ENCODE measurements at regions not wholly inside any gene's neighbourhood (a gene's known extent, or its start where the extent isn't known, plus 50 kb on each side); places are given as distances from the start of the nearest gene placed in this dataset.
A peak's percentile ranks its signal among the peaks of the same experiment; 100 is the strongest.

DNA sequence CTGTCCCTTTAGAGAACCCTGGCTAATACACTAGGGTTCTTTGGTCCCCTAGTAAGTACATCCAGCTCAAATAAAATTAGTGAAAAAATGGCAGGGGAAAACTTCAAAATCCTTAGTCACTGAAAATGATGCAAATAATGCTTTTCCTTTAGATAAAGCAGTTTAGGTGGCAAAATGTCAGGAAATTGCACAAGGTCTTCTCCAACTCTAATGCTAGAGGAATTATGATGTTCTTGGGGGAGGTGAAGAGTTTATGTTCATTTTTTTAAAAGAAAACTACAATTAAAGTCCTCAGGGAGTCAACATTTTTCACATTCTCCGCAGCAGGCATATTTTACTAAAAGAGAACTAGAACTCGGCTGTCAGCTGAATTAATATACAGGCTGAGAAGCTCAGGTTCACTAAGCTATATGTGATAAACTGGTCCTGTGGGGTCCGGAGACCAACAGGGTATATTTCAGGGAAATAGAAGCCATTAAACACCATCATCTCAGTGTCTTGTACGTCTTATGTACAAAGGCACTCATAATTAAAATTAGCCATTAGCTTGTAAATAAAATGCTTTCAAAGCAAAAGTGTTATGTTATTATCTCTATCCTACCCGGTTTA is 1164.7 kb upstream of the AUTS2 start:
- DNase-seq (ENCODE audit: low read depth) = peak; percentile 31

DNA sequence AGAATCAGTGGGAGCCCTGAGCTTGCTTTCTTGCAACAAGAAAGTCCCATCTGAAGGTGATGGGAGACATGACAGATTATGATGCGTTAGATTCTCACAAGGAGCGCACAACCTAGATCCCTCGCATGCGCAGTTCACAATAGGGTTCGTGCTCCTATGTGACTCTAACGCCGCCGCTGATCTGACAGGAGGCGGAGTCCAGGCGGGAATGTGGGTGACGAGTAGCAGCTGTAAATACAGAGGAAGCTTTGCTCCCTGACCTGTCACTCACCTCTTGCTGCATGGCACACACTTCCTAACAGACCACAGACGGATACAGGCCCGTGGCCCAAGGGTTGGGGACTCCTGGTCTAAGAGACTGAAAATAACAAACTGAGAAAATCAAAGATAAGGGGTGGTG is 1163.4 kb upstream of the AUTS2 start:
- DNase-seq (ENCODE audit: low read depth) = no peak

DNA sequence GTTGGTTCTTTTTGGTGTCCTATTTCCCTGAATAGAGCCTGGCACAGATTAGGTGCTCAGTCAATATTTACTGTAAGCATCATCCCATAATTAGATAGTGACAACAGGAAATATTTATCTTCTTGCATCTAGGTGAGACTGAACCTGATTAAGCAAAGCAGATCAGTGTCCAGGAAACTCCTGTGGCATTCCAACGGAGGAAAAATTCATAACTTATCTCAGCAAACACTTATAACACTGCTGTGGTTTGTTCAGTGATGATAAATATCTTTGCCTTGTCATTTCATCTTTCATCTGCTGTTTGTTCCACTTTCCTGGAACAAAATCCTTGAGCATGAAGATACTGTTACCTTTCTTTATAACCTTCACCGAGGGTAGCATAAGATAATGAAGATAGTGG is 1160.3 kb upstream of the AUTS2 start:
- no peak for DNase-seq (ENCODE audit: low read depth)

DNA sequence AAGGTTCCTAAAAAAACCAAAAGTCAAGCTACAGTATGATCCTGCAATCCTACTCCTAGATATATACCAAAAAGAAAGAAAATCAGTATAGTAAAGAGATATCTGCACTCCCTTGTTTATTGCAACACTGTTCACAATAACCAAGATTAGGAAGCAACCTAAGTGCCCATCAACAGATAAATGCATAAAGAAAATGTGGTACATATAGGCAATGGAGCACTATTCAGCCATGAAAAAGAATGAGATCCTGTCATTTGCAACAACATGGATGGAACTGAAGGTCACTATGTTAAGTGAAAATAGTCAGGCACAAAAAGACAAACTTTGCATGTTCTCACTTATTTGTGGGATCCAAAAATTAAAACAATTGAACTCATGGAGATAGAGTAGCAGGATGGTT is 1159.5 kb upstream of the AUTS2 start:
- no peak for DNase-seq (ENCODE audit: low read depth)

DNA sequence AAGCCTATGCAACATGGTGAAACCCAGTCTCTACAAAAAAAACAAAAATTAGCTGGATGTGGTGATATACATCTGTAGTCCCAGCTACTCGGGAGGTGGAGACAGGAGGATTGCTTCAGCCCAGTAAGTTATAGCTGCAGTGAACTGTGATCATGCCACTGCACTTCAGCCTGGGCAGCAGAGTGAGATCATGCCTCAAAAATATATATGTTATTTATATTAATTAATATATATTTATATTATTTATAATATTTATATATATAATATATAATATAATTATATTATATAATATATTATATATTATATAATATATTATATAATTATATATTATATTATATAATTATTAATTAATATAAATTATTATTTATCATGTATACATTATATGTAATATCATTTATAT is 1158.4 kb upstream of the AUTS2 start:
- DNase-seq (ENCODE audit: low read depth) = no peak

DNA sequence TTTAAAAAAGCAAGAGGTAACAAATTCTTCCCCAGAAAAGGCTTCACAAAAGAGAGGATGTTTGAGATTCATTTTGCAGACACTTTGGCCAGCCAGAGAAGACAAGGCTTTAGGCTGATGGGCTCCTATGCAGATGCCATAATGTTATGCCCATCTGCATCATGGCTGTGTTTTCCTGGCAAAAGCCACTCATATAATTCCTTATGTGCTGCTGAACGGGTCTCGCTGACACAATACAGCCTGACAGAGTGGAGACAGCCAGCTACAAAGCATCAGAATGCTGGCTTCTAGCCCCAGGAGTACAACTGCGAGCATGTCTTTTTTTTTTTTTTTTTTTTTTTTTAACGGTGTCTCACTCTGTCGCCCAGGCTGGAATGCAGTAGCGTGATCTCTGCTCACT is 1157.4 kb upstream of the AUTS2 start:
- DNase-seq (ENCODE audit: low read depth) = no peak

DNA sequence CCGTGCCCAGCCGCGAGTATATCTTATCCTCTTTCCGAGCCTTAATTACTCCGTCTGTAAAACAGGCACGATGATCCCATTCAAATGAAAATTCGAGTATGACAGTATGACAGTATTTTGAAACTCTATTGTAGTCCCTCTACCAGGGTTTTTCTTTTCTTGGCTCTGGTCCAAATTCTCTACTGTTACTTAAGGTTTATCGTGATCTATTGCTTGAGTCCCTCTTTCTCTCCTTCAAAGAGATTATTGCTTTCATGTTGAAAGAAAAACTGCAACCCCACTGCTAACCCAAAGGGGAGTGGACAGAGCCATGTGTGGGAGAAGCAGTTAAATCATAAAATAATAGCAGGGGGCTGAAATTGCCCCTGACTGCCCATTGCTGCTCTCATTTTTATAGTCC is 1156.6 kb upstream of the AUTS2 start:
- DNase-seq (ENCODE audit: low read depth) = no peak

DNA sequence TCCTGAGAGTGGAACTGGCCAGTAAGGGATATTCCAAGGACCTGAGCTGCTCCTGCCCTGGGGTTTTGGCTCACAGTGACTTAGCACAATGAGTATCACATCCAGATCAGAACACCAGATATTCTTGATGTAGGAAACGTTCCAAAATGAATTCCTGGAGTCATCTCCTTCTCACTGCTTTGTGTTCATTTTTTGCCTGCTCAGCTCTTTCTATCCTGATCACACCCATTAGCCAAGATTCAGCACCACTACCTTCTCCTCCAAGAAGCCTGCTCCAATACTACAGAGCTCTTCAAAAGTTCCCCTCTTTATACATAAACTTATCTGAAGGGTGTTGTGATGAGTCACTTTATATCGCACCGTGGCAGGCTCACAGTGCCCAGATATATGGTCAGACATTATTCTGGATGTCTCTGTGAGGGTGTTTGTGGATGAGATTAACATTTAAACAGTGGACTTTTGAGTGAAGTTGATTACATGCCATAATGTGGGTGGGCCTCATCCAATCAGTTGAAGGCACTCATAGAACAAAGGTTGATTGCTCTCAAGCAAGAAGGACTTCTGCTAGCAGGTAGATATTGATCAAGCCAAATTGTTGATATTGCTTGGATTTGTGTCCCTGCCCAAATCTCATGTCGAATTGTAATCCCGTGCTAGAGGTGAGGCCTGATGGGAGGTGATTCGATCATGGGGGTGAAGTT is 1155.2 kb upstream of the AUTS2 start:
- no peak for DNase-seq (ENCODE audit: low read depth)

DNA sequence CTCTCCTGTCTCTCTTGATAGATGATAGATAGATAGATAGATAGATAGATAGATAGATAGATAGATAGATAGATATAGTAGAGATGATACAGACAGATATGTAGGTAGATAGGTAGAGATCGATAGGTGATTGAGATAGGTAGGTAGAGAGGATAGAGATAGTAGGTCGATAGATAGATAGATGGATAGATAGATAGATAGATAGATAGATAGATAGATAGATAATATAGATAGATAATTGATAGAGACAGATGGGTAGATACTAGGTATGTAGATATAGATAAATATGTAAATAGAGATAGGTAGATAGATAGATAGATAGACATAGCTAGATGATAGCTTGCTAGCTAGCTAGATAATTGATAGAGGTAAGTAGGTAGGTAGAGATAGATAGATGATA is 1154.2 kb upstream of the AUTS2 start:
- no peak for DNase-seq (ENCODE audit: low read depth)

DNA sequence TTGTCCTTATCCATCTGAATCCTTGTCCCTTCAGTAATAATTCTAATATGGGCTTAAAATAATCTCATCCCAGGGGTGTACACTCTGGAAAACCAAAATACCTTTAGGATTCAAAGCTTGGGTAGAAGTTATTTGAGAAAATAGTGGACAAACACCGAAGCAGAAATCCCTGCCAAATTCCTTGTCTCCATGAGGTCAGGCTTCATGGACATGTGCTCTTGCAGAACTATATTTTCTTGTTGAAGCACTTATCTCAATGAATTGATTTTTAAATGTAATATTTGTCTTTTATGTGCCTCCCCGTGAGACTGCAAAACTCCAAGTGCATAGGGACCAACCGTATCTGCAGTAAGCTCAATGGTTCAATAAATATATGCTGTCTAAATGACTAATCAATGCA is 1153.3 kb upstream of the AUTS2 start:
- no peak for DNase-seq (ENCODE audit: low read depth)

DNA sequence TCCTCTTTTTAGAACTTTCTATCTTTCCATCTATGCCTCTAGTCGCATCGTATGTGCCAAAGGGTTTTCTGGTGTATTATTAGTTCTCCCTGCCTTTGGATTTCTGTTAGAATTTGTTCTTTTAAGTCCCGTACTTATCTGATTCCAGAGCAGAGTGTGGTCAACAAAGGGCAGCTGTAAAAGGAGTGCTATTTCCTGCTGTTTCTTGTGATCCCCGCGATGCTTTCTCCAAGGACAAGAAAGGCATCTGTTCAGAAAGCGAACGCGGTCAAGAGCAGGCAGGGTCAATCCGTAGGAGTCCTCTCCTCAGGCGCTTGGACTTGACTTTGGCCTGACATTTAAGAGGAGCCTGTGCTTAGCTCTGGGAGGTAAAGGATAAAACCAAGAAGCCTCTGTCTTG is 1152.1 kb upstream of the AUTS2 start:
- DNase-seq (ENCODE audit: low read depth) = no peak

DNA sequence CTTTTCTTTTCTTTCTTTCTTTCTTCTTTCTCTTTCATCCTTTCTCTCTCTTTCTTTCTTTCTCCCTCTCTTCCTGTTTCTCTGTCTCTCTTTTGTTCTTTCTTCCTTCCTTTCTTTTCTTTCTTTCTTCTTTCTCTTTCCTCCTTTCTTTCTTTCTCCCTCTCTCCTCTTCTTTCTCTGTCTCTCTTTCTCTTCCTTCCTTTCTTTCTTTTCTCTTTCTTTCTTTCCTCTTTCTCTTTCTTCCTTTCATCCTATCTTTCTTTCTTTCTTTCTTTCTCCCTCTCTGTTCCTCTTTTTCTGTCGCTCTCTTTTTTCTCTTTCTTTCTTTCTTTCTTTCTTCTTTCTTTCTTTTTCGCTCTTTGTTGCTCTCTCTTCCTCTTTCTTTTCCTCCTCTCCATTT is 1149.2 kb upstream of the AUTS2 start:
- DNase-seq (ENCODE audit: low read depth) = no peak

DNA sequence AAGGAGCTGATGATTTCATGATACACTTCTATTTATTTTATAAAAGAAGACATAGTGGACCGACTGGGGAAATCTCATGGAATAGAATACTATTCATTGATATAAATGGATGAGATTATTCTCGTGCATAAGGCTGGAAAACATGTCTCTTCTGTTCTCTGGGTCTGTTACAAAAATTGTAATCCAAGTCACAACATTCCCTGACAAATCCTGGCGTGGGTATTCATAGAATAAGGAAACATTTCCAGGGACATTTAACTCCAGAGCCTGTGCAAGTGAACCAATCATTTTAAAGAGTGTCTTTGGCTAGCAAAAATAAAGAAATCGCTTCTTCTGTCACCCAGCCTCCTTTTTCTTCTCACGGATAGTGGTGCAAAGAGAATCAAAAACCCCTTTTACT is 1148.5 kb upstream of the AUTS2 start:
- no peak for DNase-seq (ENCODE audit: low read depth)

DNA sequence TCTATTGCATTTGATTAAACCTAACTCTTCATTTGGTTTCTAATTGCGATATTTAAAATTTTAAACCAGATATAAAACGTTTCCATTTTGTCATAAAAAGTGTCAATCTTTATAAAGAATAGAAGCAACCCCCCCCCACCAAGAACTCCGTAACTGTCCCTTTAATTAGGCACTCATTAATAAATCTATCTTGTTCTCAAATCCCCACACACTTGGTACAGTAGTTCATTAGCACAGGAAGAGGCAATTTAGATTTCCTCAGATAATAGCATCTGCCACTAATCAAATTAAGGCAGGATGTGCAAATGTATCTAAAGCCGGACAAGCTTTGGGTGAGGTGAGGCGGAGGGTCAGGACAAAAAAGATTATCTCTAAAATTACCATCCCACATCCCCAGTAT is 1143.3 kb upstream of the AUTS2 start:
- DNase-seq (ENCODE audit: low read depth) = no peak

DNA sequence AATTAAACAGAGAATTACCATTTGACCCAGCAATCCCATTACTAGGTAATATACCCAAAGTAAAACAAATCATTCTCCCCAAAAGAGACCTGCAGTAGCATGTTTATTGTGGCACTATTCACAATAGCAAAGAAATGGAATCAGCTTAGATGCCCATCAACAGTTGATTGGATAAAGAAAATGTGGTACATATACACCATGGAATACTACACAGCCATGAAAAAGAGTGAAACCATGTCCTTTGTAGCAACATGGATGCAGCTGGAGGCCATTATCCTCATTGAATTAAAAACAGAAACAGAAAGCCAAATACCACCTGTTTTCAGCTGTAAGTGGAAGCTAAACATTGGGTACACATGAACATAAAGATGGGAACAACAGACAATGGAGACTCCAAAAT is 1141.8 kb upstream of the AUTS2 start:
- DNase-seq (ENCODE audit: low read depth) = no peak

DNA sequence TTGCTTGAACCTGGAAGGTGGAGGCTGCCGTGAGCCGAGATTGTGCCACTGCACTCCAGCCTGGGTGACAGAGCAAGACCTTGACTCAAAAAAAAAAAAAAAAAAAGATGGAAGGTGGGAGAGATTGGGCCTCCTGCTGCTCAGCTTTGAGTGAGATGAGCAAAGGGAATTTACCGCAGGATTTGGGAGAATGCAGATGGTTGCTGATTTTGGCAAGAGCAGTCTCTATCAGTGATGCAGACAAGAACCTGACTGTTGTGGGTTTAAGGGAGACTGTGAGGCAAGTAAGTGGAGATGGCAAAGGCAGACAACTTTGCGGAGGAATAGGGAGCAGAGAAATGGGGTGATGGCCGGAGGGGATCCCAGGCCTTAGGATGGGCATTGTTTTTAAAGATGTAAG is 1140.8 kb upstream of the AUTS2 start:
- no peak for DNase-seq (ENCODE audit: low read depth)

DNA sequence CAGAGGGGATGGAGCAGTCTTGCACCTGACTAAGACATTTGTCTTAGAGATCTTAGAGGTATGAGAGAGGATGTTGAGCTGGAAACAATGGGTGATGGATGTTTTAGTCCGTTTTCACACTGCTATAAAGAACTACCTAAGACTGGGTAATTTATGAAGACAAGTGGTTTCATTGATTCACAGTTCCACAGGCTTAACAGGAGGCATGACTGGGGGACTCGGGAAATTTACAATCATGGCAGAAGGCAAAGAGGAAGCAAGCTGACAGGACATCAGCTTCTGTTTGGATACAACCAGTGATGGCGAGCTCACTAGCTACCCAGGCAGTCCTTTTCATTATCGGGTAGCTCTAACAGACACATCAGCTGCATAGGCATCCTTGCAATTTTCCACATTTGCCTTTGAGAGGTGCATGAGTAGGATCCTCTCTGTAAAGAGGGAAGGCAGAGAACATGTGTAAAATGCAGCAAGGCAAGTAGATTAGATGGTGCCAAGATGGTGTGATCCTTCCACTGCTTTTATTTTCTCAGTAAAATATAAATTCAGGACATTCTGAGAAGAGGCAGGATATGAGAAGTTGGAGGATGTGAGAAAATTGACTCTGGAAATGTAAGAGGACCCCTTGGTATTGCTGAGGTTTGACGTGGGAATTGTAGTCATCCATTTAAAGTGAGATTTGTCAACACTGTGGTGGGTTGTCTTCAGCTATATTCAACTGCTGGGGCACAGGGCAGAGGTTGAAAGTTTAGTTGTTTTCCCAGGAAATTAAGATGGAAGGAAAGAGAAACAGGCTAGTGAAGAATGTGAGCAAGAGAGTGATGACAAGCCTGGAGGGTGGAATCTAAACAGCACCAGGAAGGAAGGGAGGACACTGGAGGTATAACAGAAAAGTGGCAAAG is 1140.0 kb upstream of the AUTS2 start:
- peak; percentile 7 for DNase-seq (ENCODE audit: low read depth)

DNA sequence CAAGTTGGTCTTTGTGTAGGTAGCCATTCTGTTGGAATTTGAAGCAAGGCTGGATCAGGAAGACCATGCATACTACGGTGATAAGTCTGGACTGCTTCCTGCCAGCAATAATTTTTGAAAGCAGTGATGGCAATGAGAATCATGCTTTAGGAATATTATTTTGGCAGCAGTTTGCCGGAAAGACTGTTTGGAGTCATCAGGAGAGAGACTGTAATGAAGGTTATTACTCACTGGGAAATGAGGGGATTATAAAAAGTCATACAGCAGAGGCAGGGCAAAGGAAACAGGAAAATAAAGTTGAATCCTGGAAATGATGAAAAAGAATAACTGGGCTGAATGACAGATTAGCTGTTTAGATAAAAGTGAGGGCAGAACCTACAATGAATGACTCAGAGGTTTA is 1136.8 kb upstream of the AUTS2 start:
- DNase-seq (ENCODE audit: low read depth) = peak; percentile 61

DNA sequence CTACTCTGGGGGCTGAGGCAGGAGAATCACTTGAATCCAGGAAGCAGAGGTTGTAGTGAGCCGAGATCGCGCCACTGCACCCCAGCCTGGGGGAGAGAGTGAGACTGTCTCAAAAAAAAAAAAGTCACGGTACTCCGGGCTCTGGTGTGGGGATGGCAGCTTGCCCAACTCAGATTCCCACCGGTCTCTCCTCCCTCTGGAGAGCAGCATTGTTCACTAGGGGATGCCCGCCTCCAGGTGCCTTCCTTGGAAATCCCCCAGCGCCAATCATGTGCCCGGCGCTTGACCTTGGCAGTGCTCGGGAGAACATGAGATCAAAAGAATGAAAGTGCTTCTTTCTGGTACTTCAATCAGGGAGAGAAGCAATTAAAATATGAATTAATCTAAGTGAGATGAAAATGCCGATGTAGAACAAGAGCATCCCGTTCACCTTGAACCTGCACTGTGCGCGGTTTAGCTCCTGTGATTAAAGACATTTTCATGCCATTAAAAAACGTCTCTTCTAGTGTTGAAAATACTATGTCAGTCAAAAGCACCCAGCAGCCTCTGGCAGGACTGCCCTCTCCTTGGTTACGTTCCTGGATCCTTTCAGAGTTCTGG is 1127.3 kb upstream of the AUTS2 start:
- no peak for DNase-seq (ENCODE audit: low read depth)

DNA sequence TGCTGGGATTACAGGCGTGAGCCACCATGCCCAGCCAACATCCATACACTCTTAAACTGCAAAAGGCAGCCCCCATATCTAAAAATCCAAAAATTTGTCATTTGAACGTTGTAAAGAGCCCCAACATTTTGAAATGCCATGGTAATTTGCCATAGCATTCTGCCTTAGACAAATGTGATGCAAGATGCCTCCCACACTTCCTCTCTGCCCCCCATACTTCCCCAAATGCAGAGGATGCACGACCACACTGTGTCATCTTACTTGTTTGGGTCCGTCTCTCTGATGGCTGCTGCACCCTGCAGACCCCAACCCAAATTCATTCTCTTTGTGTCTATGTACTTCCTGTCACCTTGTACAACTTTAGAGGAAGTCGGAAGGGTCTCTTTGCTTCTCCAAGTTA is 1125.6 kb upstream of the AUTS2 start:
- DNase-seq (ENCODE audit: low read depth) = no peak

DNA sequence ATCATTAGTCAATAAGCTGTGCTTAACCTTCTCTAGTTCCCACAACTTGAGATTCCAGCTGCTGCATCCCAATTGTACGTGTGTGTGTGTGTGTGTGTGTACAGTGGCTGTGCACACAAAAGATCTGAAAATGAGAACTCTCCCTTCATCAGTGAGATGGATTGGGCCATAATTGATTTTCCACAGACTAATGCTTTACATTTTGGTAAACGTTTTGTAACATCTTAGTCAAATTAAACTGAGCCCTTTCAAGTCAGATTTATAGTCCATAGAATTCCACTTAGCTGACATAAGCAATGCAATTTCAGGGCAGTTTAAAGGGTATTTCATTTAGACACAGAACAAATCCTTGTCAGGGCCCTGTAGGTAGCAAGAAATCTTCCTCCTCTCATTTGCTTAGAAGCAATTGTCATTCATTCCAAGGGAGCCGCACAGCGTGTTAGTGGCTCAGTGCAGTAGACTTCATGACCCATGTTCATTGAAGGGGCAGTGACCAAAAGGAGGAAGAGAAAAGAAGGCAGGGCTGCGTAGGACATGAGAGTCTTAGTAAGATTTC is 1123.5 kb upstream of the AUTS2 start:
- no peak for DNase-seq (ENCODE audit: low read depth)

DNA sequence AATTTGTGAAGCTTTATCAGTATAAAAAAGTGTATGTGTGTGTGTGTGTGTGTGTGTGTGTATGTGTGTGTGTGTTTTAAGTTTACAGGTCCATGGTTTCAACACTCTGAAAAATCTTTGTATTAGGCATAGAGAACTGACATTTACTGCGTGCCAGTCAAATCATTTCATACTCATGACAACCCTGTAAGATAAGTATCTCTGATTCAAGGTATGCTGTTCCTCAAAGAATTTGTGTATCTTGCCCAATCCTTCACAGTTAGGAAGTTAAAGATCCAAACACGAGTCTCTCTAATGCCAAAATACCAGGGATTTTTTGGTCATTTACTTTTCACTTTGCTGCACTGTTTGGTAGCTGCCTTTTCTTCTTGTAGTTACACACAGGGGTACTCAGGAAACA is 1121.3 kb upstream of the AUTS2 start:
- no peak for DNase-seq (ENCODE audit: low read depth)

DNA sequence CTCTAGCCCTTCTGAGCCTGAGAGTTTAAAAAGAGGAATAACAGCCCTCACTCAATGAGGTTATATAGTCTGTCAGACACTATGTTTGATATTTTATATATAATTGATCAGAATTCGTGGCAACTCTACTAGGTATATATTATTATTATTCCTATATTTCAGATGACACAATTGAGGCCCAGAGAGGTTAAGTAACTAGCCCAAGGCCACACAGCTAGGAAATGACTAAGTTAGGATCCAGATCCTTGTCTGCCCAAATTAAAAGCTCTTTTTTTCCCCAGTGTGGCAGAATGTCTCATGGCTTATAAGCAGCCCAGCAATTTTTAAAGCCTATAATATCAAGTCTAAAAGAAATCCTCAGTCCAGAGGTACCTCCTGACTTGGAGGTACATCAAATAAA is 1119.9 kb upstream of the AUTS2 start:
- no peak for DNase-seq (ENCODE audit: low read depth)

Data from EH (cell line).